Astrocyte of the hippocampus (primary cell): ENCODE measurements at regions not wholly inside any gene's neighbourhood (a gene's known extent, or its start where the extent isn't known, plus 50 kb on each side); places are given as distances from the start of the nearest gene placed in this dataset.
"Not testable (repeated sequence)": the region's sequence is repeated elsewhere in the genome, so short reads cannot be mapped to it uniquely, and the experiment has no call there.

Source experiments
- DNase-seq: peaks from one replicate; pipeline ENCODE4 v3.0.0; 2011; ENCODE audit warnings: low read depth, low spot score

DNA sequence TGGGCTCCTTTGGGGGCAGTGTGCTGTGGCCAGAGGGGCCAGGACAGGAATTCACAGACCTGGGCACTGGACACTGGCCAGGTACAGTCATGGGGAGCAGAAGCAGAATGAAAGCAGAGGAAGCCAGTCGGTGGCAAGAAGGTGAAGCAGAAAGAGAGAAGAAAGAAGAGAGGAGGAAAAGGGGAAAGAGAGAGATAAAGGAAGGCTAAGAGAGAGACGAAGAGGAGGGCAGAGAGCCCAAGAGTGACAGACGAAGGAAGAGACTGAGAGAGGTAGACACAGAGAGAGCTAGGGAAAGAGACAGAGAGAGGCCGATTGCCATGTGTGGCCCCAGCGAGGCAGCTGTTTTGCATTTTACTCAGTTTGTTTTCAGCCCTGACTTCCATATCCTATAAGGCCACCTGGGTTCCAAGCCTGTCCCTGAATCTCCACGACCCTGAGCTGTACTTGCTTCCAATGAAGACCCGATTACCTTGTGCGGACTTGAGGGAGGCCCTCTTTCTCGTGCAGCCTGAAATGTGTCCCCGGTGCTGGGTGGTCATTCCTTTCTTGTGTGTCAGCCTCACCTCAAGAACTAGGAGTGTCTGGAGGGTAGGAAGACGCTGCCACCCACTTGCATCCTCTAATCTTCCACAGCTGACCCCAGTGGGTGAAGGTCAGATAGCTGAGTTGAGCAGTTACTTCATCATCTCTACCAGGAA, 73.9 kb downstream of the LSM3 start:
- DNase-seq = no peak

DNA sequence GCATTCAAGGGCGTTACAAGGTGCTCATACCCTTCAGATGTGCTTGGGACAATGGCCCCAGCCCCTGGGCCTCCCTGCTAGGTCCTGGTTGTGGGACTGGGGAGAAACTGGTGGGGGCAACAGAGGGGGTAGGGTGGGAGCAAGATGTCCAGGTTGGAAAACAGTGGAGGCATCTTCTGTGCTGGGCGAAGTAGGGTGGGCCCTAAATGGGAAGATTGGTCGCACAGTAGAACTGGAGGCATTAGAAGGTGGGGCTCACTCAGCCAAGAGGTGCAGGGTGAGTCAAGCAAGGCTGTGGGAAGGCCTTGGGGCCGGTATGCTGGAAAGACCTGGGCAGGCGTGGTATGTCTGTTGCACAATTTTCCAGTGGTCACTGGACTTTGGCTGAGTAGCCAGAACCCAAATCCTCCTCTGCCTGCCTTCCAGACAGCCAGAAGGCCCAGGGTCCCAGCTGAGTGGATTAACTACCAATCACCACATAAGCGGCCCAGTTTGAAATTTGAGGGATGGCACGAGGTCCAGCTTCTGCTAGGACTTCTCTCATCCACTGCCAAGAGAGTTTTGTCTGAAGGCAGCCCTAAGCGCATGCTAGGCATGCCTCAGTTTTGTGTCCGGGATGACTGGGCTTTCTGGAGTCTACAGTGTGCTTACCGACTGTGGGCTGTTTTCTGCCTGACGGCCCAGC, 74.5 kb downstream of the LSM3 start:
- DNase-seq = peak; percentile 43

DNA sequence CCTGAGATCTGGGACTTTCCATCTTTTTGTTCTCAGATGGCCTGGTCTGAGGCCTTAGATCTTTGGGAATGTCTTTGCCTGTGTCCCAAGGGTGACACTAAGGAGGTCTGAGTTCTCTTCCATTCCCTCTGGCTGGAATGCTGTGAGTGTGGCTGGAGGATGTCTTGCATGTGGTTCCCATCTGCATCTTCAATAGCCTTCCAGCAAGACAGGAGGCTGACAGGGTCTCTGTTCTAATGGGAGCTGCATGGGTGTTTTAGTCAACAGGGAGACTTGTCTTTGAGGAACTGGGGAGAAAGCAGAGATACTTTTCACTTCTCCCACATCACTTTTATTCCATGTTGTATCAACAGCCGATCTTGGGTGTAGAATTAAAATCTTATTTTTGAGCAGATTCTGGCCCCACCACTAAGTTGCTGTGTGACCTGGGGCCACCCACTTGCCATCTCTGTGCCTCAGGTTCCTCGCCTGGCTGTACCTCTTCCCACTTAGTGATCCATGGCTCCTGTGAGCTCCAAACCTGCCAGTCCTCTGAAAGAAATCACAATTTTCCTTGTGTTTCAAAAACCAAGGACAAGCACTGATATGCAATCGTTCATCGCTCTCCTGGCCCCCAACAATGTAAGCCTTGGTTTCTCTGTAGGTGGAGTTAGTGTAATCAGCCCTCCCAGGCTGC, 75.2 kb downstream of the LSM3 start:
- no peak for DNase-seq

DNA sequence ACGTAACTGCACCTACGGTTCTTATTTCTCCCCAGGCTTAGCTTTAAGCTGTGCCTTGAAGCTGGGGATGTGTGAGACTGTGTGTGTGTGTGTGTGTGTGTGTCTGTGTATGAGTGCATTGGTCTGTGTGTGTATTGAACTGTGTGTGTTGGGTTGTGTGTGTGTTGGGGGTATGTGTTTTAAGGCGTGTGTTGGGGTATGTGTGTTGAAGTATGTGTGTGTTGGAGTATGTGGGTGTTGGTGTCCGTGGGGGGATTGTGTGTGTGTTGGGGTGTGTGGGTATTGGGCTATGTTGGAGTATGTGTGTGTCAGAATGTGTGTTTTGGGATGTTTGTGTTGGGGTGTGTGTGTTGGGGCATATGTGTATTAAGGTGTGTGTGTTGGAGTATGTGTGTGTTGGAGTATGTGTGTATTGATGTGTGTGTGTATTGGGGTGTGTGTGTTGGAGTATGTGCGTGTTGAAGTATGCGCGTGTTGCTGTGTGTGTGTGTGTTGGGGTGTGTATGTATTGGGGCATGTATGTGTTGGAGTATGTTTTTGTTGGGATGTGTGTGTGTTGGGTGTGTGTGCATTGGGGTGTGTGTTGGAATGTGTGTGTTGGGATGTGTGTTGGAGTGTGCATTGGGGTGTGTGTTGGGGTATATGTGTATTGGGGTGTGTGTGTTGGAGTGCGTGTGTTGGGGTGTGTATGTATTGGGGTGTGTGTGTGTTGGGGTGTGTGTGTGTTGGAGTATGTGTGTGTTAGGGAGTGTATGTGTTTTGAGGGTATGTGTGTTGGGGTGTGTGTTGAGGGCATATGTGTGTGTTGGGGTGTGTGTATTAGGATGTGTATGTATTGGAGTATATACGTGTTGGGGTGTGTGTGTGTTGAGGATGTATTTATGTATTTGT, 76.4 kb downstream of the LSM3 start:
- DNase-seq = no peak

DNA sequence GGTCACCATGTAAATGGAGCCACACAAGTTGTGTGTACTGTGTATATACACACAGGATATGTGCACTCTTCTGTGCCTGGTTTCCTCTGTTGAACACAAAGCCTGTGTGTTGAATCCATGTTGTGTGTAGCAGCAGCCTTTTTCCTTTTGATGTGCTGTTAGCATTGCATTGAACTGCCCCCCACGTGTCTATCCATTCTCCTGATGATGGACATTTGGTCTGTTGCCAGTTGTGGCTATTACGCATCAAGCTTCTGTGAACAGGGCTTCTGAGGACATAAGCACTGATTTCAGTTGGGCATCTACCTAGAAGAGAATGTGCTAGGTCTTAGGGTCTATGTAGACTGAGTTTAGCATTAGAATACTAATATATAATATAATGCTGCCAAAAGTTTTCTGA, 77.4 kb downstream of the LSM3 start:
- DNase-seq = peak; percentile 59

DNA sequence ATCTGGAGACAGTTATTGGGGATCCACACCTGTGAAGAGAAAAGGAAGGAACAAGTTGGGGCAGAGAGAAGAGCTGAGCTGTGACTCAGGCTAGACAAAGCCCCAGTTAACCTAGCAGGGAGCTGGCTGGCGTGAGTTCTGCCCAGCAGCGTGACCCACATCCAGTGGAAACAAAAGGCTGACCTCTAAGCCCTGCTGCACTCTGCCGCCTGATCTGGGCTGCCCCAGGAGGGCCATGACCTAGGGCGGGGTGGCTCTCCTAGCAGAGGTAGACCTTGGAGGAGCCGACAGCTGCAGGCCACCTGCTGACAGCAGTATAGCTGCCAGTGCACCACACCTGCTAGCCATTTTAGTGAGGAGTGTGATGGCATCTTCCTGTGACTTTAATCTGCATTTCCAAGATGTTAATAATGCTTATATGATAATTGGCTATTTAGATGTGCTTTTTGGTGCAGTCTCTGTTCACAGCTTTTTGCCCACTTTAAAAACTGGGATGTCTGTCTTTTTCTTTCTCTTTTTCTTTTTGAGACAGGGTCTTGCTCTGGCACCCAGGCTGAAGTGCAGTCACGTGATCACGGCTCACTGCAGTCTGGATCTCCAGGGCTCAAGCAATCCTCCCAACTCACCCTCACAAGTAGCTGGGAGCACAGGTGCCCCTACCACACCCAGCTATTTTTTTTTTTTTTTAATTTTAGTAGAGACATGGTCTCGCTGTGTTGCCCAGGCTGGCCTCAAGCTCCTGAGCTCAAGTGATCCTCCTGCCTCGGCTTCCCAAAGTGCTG, 78.1 kb downstream of the LSM3 start:
- DNase-seq = no peak

DNA sequence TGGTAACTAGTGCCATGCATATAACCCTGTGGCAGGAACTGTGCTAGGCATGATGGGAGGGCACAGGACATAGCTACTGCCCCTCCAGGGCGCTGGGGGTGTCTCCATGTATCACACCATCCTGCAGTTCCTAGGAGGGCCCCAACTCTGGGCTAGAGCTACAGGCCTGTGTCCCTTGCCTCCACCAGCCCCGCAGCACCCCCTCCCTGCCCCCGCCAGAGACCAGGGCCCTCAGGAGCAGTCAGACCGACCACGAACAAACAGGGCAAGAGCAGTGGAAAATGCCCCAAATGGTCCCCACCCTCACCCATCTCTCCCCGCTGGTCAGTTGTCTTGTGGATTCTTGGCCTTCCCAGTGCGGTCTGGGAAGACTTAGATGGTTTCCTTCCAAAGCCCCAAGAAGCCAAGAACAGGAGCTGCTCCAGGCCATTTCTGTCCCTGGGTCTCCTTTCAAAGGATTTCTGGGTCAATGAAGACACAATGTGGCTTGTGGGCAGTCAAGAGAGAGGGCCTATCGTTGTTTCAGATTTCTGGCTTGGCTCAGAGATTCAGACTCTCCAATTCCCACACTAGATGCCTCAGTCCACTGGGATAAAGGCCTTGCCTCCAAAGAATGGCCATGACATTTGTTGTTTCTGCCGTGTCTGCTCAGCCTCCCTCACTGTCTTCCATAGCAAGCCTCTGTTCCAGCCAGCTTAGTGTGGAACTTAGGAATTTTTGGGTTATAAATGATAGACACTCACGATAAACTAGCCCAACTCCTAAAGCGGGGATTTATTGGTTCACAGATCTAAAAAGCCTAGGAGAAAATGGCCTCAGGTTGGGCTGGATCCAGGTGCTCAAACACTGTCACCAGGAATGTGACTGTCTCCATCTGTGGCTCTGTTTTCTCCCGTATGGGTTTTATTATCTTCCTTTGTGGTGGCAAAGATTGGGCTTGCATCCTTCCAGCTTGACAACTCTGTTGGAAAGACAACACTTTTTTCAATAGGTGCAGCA, 80.6 kb downstream of the LSM3 start:
- no peak for DNase-seq

DNA sequence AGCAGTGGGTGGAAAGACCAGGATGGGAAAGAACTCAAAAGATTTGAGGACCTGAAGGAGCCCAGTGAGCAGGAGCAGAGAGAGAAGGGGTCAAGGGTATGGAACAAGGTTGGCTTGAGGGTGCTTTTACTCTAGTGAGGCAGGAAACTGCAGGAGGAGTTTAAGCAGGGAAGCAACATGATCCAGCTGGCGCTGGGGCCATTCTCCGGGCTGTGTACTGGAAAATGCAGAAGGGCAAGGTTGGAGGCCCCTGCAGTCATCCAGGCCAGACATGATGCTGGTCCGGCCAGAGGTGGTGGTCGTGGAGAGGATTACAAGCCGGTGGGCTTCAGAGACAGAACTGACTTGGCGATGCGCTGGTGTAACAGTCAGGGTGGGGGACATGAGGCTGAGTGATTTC, 81.8 kb downstream of the LSM3 start:
- DNase-seq = no peak

DNA sequence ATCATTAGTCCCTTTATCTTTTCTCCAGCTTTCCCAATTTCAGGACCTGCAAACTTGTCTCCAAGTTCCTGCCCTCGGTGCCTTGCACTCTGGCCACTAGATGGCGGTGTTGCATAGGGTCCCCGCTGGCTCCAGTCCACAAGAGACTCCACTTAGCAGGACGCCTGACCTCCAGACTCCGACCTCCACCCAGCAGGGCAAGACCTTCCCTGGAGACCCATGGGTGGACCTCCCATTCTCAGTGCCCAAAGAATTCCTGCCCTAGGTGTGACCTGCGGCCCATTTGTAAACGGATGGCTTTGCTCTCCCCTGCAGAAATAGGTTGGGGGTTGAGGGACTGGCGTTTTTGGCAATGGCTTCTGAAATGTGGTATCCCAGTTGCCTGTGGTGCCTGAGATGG, 82.6 kb downstream of the LSM3 start:
- peak; percentile 86 for DNase-seq

DNA sequence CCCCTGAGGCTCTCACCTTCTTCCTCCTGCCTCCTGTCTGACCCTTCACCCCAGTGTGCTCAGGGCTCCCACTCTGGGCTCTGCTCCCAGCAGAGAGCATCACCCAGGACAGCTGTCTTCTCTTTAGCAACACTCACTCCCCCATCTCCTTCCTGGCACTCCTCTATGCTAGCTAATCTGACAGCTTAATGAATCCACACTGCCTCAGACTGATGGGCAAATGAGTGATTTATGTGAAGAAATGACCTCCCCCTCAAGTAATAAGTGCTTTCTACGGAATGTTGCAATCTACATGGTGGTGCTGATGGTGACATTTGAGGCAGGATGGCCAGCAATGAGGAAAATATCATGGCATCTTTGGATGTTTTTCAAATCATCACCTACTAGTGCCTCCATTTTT, 83.6 kb downstream of the LSM3 start:
- no peak for DNase-seq

DNA sequence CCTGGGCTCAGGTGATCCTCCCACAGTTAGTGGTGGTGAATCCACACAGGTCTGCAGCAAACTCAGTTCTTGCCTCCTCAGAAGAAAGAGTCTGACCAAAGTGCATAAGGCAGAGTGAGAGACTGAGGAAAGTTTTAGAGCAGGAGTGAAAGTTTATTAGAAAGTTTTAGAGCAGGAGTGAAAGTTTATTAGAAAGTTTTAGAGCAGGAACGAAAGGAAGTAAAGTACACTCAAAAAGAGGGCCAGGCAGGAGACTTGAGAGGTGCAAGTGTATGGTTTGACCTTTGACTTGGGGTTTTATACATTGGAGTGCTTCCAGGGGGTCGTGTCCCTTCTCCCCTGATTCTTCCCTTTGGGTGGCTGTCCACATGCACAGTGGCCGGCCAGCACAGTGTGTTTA, 84.2 kb downstream of the LSM3 start:
- no peak for DNase-seq

DNA sequence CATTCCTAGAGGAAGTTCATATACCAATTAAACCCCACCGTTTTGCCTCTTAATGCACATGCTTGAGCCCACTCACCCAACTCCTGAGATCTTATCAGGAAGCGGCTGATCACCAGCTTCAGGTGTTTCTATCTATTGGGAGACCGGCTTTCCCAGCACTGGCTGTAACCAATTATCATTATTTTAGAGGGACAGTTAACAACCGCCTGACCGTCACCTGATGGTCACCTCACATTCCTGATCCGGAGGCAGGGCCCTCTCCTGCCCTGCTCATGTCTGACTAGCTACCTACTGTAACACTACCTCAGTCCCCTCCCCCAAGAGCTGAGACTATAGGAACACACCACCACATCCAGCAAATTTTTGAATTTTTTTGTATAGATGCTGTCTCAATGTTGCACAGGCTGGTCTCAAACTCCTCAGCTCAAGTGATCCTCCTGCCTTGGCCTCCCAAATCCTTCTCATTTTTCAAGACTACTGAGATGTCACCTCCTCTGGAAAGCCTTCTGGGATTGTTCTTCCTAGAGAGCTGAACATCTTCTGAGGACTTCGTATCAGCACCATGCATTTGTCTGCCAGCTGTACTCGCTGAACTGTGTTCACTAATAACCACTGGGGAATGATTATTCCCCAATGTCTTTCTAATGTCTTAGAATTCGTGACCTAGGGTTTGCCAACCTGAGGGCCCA, 84.8 kb downstream of the LSM3 start:
- DNase-seq = no peak

DNA sequence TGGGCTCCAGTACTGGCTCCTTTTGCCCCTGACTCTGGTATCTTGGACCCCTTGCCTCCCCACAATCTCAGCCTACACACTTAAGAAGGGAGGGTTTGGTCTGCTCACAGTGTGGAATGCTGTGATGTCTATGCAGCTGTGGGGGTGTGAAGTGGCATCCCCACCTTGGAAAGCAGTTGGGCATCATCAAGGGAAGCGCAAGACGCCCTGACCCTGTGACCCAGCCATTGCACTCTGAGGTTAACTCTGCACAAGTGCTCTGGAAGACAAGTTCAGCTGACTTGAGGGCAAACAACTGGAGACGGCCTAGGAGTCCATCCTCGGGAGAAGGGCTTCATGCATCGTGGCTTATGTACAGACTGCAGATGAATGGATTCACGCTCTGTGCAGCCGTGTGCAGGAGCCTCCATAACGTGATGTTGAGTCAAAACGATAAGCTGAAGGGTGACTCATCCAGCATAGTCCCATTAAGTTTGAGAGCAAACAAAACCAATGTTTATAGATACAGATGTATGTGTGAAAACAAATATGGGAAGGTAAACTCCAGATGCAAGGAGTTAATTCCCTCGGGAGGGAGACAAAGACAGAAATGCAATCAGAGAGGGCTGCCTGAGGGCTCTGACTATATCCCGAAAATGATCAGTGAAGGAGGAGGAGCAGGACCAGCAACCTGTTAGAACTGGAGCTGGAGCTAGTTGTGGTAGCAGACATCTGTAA, 86.8 kb downstream of the LSM3 start:
- peak; percentile 40 for DNase-seq

DNA sequence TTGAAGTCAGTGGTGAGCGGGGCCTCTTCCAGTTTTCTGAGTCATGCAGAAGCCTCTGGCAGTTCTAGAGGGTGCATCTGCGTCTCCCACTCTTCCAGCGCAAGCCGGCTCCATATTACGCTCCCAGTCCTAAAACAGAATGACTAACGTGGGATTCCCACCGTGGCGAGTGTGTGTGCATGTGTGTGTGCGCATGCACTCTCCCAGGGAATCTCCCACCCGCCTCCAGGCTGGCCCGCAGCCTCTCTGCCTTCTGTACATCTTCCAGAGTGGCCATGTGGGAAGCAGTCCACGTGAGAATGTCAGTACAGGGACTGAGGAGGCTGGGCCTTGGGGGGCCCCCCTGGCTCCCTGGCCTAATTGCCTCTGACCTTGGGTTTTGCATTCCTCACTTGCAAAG, 87.7 kb downstream of the LSM3 start:
- DNase-seq = peak; percentile 39

DNA sequence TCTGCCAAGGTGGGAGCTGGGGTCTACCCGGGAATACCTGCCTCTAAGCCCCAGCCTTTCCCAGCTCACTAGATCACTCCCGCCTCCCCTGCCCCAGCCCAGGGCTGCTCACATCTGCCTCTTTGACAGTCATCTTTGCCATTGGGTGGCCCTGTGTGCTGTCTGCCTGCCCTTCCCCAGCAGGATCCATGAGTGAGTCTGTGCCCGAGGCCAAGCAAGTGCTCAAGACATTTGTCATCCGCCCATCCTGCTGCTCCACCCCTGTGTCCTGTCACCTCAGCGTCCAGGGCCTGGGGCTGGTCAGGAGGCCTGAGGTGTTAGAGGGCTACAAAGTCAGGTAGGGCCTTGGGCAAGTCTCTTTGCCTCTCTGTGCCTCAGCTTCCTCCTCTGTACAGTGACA, 89.4 kb downstream of the LSM3 start:
- DNase-seq = no peak

DNA sequence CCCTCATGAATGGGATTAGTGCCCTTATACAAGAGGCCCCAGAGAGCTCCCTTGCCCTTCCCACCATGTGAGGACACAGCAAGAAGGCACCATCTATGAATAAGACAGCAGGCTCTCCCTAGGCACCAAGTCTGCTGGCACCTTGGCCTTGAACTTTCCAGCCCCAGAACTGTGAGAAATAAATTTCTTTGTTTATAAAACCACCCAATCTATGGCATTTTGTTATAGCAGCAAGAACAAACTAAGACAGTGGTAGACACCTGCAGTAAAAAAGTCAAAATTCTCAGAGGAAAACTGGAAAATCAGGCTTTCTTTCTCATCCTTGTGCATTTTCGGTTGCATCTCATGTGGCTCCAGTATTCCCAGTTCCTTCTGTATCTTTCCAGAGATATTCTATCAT, 90.3 kb downstream of the LSM3 start:
- DNase-seq = no peak

DNA sequence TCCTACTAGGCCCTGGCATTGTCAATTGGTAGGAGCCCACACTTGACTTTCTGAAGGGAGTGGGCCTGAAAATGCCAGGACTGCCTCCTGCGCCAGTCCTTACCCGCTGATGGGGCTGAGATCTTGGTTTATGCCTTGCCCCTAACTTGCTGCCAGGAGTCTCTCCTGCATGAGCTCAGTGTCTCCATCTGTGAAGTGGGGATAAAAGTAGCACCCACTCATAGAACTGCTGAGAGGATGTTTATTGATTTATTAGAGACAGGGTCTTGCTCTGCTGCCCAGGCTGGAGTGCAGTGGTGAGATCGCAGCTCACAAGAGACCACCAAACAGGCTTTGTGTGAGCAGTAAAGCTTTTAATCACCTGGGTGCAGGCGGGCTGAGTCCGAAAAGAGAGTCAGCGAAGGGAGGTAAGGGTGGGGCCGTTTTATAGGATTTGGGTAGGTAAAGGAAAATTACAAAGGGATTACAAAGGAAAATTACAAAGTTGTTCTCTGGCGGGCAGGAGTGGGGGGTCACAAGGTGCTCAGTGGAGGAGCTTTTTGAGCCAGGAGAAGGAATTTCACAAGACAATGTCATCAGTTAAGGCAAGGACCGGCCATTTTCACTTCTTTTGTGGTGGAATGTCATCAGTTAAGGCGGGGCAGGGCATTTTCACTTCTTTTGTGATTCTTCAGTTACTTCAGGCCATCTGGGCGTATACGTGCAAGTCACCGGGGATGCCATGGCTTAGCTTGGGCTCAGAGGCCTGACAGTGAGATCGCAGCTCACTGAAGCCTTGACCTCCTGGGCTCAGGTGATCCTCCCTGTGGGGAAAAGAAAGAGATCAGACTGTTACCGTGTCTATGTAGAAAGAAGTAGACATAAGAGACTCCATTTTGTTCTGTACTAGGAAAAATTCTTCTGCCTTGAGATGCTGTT, 93.7 kb downstream of the LSM3 start:
- DNase-seq = not testable (repeated sequence)
